NCI-H1930 (cell line): ENCODE measurements at regions not wholly inside any gene's neighbourhood (a gene's known extent, or its start where the extent isn't known, plus 50 kb on each side); places are given as distances from the start of the nearest gene placed in this dataset.
"Not testable (repeated sequence)": the region's sequence is repeated elsewhere in the genome, so short reads cannot be mapped to it uniquely, and the experiment has no call there.

ENCODE experiments used
- DNase-seq, 2 experiments: peaks; one replicate each; lab custom pipeline; 2025; lab: John Stamatoyannopoulos, UW

- no peak for DNase-seq
Measured at GRCh38 chr5:56421246-56422075, 188.3 kb upstream of the ANKRD55 start.

GRCh38 chr5:56420323-56420722 is 187.2 kb upstream of the ANKRD55 start:
- no peak for DNase-seq

GRCh38 chr5:56419667-56420066 is 186.5 kb upstream of the ANKRD55 start:
- no peak for DNase-seq

- DNase-seq, result no peak
Measured at GRCh38 chr5:56415356-56415765, 182.2 kb upstream of the ANKRD55 start.

GRCh38 chr5:56414066-56414465 is 180.9 kb upstream of the ANKRD55 start:
- DNase-seq, result no peak

GRCh38 chr5:56413546-56413945 is 180.4 kb upstream of the ANKRD55 start:
- DNase-seq, result no peak

GRCh38 chr5:56412601-56413379 is 179.7 kb upstream of the ANKRD55 start:
- DNase-seq, result no peak

GRCh38 chr5:56410696-56411095 is 177.6 kb upstream of the ANKRD55 start:
- DNase-seq, result no peak

- DNase-seq, result no peak
Measured at GRCh38 chr5:56409331-56410190, 176.4 kb upstream of the ANKRD55 start.

GRCh38 chr5:56406838-56407237 is 173.7 kb upstream of the ANKRD55 start:
- DNase-seq, result no peak

- DNase-seq, result no peak
Measured at GRCh38 chr5:56406221-56406620, 173.1 kb upstream of the ANKRD55 start.

GRCh38 chr5:56405116-56405908 is 172.2 kb upstream of the ANKRD55 start:
- no peak for DNase-seq

- DNase-seq, result no peak
Measured at GRCh38 chr5:56402266-56403220, 169.4 kb upstream of the ANKRD55 start.

- DNase-seq, result not testable (repeated sequence)
Measured at GRCh38 chr5:56397796-56398195, 164.7 kb upstream of the ANKRD55 start.

GRCh38 chr5:56396634-56397033 is 163.5 kb upstream of the ANKRD55 start:
- no peak for DNase-seq

GRCh38 chr5:56389261-56389660 is 156.1 kb upstream of the ANKRD55 start:
- DNase-seq, result no peak

- no peak for DNase-seq
Measured at GRCh38 chr5:56388229-56388985, 155.3 kb upstream of the ANKRD55 start.

GRCh38 chr5:56386046-56386445 is 152.9 kb upstream of the ANKRD55 start:
- DNase-seq, result no peak

GRCh38 chr5:56384186-56384585 is 151.1 kb upstream of the ANKRD55 start:
- no peak for DNase-seq

- no peak for DNase-seq
Measured at GRCh38 chr5:56383761-56384160, 150.6 kb upstream of the ANKRD55 start.
